GM20000 (cell line): ENCODE measurements at regions not wholly inside any gene's neighbourhood (a gene's known extent, or its start where the extent isn't known, plus 50 kb on each side); places are given as distances from the start of the nearest gene placed in this dataset.
"Not testable (repeated sequence)": the region's sequence is repeated elsewhere in the genome, so short reads cannot be mapped to it uniquely, and the experiment has no call there.

Source experiments
- DNase-seq: peaks from one replicate; pipeline ENCODE4 v3.0.0; 2012; ENCODE audit warnings: low spot score
- TF ChIP-seq, protein P1 (sequence below): IDR thresholded peaks from 2 replicates; pipeline ENCODE4 v1.5.1; 2012; ENCODE audit warnings: mild to moderate bottlenecking, control low read depth; ENCODE audit errors: extremely low read depth, missing control alignments

DNA sequence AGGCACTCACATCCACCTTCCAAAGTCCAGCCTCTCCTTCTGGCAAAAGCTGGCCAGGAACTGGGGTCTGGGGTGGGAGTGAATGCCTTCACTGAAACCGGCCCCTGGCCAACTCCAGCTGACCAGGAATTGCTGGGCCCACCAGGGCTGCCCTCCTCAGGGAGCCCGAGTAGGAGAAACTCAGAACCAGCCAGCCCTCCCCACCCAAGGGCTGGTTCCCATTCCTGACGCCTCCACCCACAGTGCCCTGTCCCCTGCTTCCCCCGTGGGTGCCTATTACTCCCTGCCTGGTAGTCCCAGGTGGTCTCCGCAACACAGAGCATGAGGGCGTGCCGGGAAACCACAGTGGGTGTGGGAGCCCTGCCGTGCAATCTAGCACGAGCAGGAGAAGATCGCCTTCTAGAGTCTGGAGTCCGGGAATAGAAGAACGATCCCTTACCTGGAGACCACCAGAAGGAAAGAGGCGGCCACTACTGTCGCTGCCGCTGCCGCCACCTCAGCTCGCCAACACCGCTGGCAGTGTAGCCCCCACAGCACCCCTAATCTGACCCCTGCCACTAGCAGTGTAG, 178.8 kb downstream of the POTEB3 start:
- TF ChIP-seq, protein P1, sequence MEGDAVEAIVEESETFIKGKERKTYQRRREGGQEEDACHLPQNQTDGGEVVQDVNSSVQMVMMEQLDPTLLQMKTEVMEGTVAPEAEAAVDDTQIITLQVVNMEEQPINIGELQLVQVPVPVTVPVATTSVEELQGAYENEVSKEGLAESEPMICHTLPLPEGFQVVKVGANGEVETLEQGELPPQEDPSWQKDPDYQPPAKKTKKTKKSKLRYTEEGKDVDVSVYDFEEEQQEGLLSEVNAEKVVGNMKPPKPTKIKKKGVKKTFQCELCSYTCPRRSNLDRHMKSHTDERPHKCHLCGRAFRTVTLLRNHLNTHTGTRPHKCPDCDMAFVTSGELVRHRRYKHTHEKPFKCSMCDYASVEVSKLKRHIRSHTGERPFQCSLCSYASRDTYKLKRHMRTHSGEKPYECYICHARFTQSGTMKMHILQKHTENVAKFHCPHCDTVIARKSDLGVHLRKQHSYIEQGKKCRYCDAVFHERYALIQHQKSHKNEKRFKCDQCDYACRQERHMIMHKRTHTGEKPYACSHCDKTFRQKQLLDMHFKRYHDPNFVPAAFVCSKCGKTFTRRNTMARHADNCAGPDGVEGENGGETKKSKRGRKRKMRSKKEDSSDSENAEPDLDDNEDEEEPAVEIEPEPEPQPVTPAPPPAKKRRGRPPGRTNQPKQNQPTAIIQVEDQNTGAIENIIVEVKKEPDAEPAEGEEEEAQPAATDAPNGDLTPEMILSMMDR: no peak
- DNase-seq: no peak

DNA sequence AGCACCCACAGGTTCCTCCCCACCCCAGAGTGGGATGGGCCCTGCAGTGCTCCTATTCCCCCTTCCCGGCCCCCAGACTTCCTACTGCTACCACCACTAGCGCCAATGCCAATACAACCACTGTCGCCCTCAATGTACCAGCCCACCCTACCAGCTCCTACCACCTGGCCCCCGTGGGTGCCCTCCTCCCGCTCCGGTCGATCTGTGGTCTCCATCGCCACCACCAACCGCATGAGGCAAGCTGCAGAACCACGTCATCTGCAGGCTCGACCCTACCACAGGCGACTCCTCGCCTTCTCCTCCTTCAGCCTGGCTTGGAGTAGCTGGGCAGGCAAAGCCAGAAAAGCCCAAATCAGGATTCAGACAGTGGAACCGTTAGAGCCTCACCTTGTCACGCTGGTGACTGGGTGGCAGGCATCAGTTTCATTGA, 179.3 kb downstream of the POTEB3 start:
- TF ChIP-seq, protein P1: no peak
- no peak for DNase-seq

DNA sequence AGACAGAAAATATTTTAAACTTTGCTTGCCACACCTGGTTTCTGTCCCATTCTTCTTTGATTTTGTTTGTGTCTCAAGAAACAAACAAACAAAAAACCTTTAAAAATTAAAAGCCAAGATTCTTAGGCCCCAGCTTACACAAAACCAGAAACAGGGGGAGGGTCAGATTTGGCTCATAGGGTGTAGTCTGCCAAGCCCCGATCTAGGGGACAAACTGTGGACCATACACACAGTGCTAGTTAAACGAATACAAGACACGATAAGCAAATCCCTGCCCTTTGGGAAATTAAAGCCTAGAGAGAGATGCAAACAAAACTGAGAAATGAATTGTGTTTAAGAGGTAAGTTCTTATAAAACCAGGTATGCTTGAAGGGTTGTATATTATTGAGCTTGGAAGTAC, 181.7 kb downstream of the POTEB3 start:
- DNase-seq: not testable (repeated sequence)

DNA sequence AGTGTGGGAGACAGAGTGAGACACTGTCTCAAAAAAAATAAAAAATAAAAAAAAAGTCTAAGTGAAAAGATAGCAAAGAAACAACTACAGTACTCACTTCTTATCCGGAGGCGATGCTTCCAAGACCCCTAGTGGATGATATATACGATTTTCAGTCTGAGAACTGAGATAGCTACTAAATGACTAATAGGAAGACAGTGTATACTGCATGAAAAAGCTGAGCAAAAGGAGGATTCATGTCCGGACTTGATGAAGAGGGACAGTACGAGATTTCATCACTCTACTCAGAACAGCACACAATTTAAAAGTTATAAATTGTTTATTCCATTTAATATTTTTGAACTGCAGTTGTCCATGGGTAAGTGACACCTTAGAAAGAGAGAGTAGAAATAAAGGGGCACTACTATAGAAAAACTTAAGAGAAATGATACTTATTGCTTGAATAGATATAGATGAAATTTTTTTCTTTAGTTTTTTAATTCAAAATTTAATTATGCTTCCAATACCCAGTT, 190.7 kb downstream of the POTEB3 start:
- DNase-seq: not testable (repeated sequence)
